ENCODE measurements at regions not wholly inside any gene's neighbourhood (a gene's known extent, or its start where the extent isn't known, plus 50 kb on each side); places are given as distances from the start of the nearest gene placed in this dataset.
"Not testable (repeated sequence)": the region's sequence is repeated elsewhere in the genome, so short reads cannot be mapped to it uniquely, and the experiment has no call there.

DNA sequence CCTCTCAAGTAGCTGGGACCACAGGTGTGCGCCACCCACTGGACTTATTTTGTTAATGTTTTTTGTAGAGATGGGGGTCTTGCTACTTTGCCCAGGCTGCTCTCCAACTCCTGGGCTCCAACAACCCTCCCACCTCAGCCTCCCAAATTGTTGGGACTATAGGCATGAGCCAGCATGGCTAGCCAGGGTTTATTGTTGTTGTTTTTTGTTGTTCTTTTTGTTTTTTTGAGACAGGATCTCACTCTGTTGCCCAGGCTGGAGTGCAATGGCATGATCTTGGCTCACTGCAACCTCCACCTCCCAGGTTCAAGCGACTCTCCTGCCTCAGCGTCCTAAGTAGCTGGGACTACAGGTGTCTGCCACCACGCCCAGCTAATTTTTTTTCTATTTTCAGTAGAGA, 142.2 kb downstream of the CRLF3 start:
- not testable (repeated sequence) for H3K9me3 Mint-ChIP-seq; H3K27ac Mint-ChIP-seq; H3K4me3 Mint-ChIP-seq; H3K36me3 Mint-ChIP-seq (ENCODE audit: low read depth); H3K27me3 Mint-ChIP-seq (ENCODE audit: low read depth)
- peaks cover 11% of the 10 kb centered on the region for H3K4me1 Mint-ChIP-seq

DNA sequence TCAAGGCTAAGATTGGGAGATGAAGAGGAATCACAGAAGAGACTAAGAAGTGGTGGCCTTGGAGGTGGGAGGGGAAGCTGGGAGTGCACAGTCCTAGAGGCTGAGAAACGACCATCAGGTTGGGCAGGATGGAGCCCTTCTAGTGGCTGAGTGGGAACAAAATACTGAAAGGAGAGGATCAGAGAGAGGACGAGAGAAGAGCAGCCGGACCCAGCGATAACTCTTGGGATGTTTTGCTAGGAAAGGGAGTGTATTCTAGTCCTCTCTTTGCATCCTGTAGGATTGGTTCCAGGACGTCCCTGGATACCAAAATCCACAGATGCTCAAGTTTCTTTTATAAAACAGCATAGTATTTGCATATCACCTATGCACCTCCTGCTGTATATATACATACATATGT, 143.8 kb downstream of the CRLF3 start:
- not testable (repeated sequence) for H3K27me3 Mint-ChIP-seq (ENCODE audit: low read depth); H3K9me3 Mint-ChIP-seq; H3K27ac Mint-ChIP-seq; H3K4me3 Mint-ChIP-seq; H3K4me1 Mint-ChIP-seq; H3K36me3 Mint-ChIP-seq (ENCODE audit: low read depth)

DNA sequence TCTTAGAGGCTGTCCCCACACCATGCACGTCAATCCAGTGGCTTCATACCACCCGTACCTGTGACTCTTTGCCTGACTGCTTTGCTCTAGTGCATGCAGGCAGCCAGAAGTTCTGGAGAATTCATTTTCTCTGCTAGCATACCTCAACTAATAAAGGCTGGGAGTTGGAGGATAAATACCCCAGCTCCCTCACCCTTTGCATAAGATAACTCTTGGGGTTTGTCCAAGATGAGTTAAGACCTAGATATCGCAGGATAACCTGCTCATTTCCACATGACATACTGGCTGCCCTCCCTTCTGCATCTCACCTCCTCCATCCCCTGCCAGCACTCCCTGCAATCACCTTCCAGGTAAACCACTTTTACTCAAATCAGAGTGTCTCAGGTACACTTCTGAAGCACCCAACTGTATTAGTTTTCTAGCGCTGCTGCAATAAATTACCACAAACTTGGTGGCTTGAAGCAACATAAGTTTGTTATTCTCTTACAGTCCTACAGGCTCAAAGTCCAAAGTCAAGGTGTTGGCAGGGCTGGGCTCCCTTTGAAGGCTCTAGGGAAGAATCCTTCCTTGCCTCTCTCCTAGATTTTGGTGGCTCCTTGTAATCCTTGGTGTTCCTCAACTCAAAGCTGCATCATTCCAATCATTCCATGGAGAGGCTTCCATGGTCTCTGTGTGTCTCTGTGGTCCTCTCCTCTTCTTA, 146.8 kb downstream of the CRLF3 start:
- TF ChIP-seq, protein P1, sequence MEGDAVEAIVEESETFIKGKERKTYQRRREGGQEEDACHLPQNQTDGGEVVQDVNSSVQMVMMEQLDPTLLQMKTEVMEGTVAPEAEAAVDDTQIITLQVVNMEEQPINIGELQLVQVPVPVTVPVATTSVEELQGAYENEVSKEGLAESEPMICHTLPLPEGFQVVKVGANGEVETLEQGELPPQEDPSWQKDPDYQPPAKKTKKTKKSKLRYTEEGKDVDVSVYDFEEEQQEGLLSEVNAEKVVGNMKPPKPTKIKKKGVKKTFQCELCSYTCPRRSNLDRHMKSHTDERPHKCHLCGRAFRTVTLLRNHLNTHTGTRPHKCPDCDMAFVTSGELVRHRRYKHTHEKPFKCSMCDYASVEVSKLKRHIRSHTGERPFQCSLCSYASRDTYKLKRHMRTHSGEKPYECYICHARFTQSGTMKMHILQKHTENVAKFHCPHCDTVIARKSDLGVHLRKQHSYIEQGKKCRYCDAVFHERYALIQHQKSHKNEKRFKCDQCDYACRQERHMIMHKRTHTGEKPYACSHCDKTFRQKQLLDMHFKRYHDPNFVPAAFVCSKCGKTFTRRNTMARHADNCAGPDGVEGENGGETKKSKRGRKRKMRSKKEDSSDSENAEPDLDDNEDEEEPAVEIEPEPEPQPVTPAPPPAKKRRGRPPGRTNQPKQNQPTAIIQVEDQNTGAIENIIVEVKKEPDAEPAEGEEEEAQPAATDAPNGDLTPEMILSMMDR (IDR thresholded peaks at IDR 0.05; ENCODE audit: unreplicated experiment in 3 of 3), result no peak
- Mint-ChIP-seq H3K9me3 (peaks cover 11% of the 10 kb centered on the region), H3K36me3 (ENCODE audit: low read depth) (no peaks in the 10 kb centered on the region), H3K4me3 (no peak overlapping the region), H3K4me1 (no peaks in the 10 kb centered on the region), H3K27ac (no peak overlapping the region), H3K27me3 (ENCODE audit: low read depth) (no peaks in the 10 kb centered on the region)

DNA sequence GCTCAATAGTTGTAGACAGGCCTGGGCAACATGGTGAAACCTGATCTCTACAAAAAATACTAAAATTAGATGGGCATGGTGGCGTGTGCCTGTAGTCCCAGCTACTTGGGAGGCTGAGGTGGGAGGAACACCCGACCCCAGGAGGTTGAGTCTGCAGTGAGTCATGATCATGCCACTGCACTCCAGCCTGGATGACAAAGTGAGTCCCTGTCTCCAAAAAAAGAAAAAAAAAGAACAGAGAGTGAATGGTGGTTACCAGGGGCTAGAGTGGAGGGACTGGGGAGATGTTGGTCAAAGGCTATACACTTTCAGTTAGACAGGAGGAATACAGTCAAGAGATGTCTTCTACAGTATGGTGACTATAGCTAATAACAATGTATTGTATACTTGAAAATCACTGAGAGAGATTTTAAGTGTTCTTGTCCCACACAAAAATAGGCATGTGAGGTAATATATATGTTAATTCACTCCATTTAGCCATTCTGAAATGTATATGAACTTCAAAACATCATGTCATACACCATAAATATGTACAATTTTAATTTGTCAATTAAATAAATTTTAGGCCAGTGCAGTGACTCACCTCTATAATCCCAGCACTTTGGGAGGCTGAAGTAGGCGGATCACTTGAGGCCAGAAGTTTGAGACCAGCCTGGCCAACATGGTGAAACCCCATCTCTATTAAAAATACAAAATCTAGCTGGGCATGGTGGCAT, 148.6 kb downstream of the CRLF3 start:
- H3K27ac Mint-ChIP-seq; H3K36me3 Mint-ChIP-seq (ENCODE audit: low read depth); H3K27me3 Mint-ChIP-seq (ENCODE audit: low read depth); H3K4me3 Mint-ChIP-seq; H3K4me1 Mint-ChIP-seq: not testable (repeated sequence)
- peaks cover 11% of the 10 kb centered on the region for H3K9me3 Mint-ChIP-seq

DNA sequence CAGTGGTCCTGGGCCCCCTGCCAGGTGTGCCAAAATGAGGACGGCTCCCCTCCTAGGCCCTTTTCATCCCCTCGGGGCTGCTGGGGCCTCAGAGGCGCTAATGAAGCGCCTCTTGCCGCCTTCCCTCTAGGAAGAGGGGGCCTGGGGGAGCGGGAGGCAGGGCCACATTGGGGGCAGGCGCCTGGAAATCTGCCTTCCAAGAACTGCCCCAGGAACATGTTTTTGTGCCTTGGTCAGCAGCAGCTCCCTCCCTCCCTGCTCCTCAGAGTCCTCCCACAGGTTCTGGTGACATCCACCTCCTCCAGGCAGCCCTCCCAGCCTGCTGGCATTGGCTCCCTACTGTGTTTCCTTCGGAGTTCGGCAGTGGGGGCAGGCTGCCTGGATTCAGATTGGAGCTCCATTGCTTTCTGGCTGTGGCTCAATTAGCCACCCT, 155.3 kb downstream of the CRLF3 start:
- H3K9me3 Mint-ChIP-seq, result not testable (repeated sequence)

DNA sequence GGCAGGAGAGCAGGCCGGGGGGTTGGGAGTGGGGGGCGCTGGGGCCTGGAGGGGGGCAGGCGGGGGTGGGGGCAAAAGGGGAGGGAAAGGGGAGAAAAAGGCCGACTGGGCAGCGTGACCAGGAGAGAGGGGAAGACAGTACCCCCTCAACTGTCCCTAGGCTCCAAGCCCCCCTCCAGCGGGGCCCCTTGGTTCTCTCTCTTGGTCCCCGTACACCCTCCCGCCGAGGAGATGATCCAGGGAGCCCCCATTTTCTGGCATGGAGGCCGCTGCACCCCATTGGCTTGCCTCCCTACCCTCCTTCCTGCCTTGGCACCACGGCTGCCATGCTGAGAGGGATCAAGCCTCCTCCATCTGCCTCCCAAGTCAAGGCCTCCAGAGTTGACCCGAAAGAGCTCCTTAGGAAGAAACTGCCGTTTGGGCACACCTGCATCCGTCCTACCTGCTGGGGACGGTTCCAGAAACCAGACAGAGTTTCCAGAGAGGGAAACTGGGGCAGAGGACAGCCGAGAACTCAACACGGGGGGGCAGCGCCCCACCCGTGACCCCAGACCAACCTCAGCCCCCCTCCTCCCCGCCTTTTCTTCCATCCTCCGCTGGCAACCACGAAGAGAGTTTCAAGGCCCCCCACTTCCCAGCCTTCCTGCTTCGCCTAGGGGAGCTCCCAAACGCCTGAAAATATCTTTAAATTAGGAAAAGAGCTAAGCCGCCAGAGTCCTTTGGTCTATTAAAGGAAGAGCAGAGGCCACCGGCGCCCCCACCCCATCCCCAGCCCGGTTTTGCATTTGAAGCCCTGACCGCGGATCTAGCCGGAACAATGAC, 155.9 kb downstream of the CRLF3 start:
- H3K9me3 Mint-ChIP-seq; H3K36me3 Mint-ChIP-seq (ENCODE audit: low read depth); H3K4me1 Mint-ChIP-seq; H3K27me3 Mint-ChIP-seq (ENCODE audit: low read depth): not testable (repeated sequence)
- Mint-ChIP-seq H3K4me3 (peak overlapping the region; percentile 75 to 84 (median 81)), H3K27ac (peak overlapping the region; percentile 83 to 91 (median 84))

More for the DNA sequence above, 155.3 kb downstream of the CRLF3 start:
- not testable (repeated sequence) for H3K27me3 Mint-ChIP-seq (ENCODE audit: low read depth); H3K4me1 Mint-ChIP-seq; H3K4me3 Mint-ChIP-seq; H3K36me3 Mint-ChIP-seq (ENCODE audit: low read depth)
- peak overlapping the region in 2 of 3 experiments; percentile 83 to 84 for H3K27ac Mint-ChIP-seq

DNA sequence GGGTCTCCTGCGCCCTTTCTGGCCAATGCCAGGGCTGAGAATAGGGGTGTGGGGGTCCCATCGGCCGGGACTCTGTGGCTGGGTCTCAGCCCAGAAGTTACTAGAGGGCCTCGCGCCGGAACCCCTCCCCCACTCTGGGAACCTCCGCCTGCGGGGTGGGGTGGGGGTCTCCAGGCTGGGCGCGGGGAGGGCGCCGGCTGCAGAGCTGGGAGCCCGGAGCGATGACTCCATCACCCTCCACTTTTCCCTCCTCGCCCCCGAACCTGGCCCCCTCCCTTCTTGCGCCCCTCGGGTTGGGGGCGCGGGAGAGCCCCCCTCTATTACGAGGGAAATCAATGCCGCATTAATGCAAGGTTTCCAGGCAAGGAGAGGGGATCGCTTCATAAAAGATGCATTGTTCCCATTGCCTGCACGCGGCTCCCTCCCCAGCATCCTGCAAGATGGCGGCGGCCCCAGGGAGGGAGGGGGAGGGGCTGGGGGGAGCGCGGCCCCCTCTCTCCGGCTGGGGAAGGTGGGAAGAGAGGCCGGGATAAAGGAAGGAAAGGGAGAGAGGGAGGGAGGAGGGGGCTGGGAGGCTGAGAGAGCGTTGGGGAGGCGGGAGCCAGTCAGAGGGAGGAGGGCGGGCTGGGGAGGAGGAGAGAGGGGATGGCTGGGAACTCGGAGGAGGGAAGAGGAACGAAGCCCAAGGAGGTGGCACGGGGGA, 156.7 kb downstream of the CRLF3 start:
- H3K4me1 Mint-ChIP-seq; H3K27me3 Mint-ChIP-seq (ENCODE audit: low read depth); H3K9me3 Mint-ChIP-seq; H3K36me3 Mint-ChIP-seq (ENCODE audit: low read depth): not testable (repeated sequence)
- peak overlapping the region; percentile 75 to 76 (median 75) for H3K4me3 Mint-ChIP-seq
- H3K27ac Mint-ChIP-seq, result peak overlapping the region; percentile 64 to 84 (median 80)

DNA sequence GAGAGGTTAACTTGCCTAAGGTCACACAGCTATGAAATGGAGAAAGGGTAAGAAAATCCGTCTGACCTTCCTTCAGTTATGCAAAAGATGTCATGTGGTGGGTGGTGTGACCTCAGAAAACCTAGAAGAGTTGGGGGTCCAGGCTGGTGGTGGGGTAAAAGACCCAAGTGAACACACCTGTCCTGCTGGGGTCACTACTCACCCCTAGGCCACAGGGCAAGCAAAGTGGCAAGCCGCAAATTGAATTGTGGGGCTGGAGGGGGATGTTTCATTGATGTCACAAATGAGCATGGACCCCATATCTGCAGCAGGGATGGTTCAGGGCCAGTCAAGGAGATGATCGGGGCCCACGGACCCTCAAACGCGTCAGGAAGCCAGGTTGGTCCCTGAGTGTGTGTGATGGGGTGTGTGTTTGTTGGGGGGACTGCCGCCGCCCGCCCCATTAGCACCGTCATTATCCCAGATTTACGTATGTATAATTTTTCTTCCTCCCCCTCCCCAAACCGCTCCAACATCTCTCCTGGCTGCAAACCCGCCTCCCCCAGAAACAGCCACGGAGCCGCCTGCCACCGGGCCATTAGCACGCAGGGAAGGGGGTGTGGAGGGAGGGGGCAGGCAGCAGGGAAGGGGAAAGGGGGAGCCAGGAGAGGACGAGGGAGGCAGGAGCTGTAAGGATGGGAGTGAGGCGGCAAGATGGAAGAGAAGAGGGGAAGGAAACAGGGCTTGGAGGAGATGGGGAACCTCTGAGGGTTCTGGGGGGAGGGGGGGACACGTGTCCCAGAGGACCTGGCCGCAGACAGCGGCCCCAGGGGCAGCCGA, 157.4 kb downstream of the CRLF3 start:
- not testable (repeated sequence) for H3K4me1 Mint-ChIP-seq; H3K27me3 Mint-ChIP-seq (ENCODE audit: low read depth); H3K9me3 Mint-ChIP-seq; H3K36me3 Mint-ChIP-seq (ENCODE audit: low read depth)
- peak overlapping the region; percentile 73 to 76 (median 74) for H3K4me3 Mint-ChIP-seq
- H3K27ac Mint-ChIP-seq, result peak overlapping the region; percentile 64 to 84 (median 80)

DNA sequence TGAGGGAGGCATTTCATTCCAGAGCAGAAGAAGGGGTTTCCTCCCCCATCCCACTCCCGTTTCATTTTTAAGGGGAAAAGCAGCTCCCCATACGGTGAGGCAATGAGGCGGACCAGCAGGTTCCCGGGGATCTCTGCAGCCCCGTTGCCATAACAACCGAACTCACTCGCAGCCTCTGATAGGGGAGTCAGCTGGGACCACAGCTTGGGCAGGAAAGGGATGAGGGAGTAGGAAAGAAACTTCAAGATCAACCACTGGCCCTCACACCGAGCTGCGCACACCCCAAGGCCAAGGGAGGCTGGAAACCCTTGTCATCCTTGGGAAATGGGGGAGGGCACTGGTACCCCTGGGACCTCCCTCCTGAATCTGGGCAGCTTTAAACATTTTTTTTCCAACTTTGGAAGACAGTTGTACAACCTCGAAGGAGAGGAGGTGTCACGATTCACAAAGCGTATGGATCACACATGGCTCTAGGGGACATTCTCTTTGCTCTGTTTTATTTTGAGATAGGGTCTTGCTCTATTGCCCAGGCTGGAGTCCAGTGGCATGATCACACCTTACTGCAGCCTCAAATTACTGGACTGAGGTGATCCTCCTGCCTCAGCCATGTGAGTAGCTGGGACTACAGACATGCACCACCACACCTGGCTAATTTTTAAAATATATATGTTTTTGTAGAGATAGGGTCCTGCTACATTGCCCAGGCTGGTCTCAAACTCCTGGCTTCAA, 160.6 kb downstream of the CRLF3 start:
- H3K27ac Mint-ChIP-seq; H3K36me3 Mint-ChIP-seq (ENCODE audit: low read depth); H3K4me3 Mint-ChIP-seq; H3K27me3 Mint-ChIP-seq (ENCODE audit: low read depth); H3K9me3 Mint-ChIP-seq; H3K4me1 Mint-ChIP-seq: not testable (repeated sequence)

DNA sequence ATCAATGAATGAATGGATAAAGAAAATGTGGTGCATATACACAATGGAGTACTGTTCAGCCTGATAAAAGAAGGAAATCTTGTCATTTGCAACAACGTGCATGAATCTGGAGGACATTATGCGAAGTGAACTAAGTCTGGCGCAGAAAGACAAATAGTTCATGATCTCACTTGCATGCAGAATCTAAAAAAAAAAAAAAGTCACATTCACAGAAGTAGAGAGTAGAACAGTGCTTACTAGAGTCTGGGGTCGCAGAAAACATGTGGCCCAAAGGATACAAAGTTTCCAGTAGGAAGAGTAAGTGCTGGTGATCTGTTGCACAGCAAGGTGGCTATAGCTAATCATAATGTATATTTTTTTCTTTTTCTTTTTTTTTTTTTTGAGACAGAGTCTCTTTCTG, 167.3 kb downstream of the CRLF3 start:
- not testable (repeated sequence) for H3K9me3 Mint-ChIP-seq; H3K36me3 Mint-ChIP-seq (ENCODE audit: low read depth); H3K27me3 Mint-ChIP-seq (ENCODE audit: low read depth); H3K4me3 Mint-ChIP-seq; H3K4me1 Mint-ChIP-seq; H3K27ac Mint-ChIP-seq

DNA sequence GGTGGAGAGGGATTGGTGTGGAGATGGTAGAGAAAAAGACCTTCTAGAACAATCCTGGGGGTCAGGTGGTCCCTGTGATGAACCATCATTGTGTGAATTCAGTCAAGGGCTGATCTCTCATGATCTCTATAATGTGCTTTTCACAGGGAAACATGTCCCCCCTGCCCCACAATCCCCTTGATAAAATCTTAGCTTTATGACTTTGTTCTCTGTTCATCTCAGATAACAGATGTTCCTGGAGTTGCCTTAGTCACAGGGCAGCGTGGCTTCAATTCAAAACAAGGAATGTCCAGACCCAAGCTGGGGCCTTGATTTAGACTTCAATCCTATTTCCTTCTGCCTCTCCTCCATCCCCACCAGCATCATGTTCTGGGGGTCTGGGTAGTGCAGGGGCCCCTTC, 171.5 kb downstream of the CRLF3 start:
- H3K27ac Mint-ChIP-seq; H3K9me3 Mint-ChIP-seq; H3K36me3 Mint-ChIP-seq (ENCODE audit: low read depth); H3K4me1 Mint-ChIP-seq; H3K27me3 Mint-ChIP-seq (ENCODE audit: low read depth); H3K4me3 Mint-ChIP-seq: not testable (repeated sequence)

DNA sequence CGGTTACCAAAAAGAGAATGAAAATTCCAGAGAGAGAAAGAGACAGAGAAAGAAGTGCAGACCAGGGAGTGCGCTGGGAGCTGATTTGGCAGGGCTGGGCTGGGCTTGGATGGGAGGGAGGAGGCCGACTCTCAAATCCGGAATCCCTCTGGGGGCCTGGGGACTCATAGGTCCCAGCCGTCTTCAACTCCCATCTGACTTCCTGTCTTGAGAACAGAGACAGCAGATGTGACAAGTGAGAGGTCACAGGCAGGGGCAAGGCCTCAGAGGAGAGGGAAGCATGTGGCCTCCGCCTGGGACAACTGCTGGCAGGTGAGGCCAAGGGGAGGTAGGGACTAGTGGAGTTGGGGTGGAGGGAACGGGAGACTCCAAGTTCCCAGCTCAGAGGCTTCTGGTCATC, 172.9 kb downstream of the GOSR1 start:
- H3K9me3 Mint-ChIP-seq; H3K27me3 Mint-ChIP-seq (ENCODE audit: low read depth); H3K36me3 Mint-ChIP-seq (ENCODE audit: low read depth); H3K27ac Mint-ChIP-seq; H3K4me1 Mint-ChIP-seq; H3K4me3 Mint-ChIP-seq: not testable (repeated sequence)

Measured in nephron (organoid).